ENCODE measurements at regions not wholly inside any gene's neighbourhood (a gene's known extent, or its start where the extent isn't known, plus 50 kb on each side); places are given as distances from the start of the nearest gene placed in this dataset.

DNA sequence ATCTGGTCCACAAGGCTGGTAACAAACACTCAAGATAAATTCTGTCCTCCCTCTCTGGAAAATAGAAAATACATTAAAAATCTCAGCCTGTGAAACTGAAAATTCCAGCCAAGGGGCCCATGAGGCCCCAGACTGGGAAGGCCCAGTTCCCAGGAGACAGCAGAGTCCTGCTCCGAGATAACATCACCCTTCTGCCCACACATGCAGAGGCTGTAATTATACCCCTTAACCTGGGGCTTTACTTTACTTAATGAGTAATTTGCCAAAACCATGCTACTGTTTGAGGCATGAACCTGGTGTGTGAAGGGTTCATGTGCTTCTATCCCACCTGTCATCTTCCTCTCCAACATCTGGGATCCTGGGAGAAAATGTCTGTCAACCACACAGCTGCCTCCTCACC lies 398.9 kb upstream of the SULF2 start:
- TF ChIP-seq, protein P1, sequence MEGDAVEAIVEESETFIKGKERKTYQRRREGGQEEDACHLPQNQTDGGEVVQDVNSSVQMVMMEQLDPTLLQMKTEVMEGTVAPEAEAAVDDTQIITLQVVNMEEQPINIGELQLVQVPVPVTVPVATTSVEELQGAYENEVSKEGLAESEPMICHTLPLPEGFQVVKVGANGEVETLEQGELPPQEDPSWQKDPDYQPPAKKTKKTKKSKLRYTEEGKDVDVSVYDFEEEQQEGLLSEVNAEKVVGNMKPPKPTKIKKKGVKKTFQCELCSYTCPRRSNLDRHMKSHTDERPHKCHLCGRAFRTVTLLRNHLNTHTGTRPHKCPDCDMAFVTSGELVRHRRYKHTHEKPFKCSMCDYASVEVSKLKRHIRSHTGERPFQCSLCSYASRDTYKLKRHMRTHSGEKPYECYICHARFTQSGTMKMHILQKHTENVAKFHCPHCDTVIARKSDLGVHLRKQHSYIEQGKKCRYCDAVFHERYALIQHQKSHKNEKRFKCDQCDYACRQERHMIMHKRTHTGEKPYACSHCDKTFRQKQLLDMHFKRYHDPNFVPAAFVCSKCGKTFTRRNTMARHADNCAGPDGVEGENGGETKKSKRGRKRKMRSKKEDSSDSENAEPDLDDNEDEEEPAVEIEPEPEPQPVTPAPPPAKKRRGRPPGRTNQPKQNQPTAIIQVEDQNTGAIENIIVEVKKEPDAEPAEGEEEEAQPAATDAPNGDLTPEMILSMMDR (IDR thresholded peaks at IDR 0.05; ENCODE audit: low read depth, low read length) = no peak
- TF ChIP-seq MYC (IDR thresholded peaks at IDR 0.05; ENCODE audit: low read depth, low read length) = no peak
- TF ChIP-seq POLR2A (IDR thresholded peaks at IDR 0.05; ENCODE audit: extremely low read depth, insufficient read length) = no peak
- TF ChIP-seq, protein P2, sequence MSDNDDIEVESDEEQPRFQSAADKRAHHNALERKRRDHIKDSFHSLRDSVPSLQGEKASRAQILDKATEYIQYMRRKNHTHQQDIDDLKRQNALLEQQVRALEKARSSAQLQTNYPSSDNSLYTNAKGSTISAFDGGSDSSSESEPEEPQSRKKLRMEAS (IDR thresholded peaks at IDR 0.05; ENCODE audit: low read depth, low read length) = no peak
- H3K4me3 ChIP-seq (ENCODE audit: low read depth, low read length) = no peak overlapping the region
- no peak for DNase-seq (ENCODE audit: low read depth)

DNA sequence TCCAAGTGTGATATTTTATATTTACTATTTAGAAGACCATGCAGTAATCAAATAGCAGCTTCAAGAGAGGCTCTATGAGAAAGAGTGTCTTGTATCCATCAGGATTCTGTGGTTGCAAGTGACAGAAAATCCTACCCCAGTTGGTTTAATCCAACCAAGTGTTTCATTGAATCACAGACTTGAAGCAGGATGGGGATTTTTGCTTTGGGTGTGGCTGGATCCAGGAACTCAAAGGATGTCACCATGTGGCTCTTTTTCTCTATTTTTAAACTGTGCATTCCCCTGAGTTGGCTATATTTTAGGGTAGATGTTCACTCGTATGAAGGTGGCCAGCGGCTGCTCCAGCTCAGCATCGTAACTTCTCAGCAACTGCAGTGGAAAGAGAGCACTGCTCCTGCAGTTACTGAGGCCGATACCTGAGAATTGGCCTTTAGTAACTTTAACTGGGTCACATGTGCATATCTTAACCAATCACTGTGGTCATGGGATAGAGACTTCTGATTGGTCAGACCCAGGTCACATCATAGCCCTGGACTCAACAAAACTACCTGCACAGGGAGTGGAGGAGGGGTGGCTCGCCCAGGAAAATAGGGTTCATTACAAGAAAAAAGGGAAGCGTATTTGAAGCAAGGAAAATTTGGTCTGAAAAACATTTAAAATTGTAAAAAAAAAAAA lies 396.1 kb upstream of the SULF2 start:
- TF ChIP-seq MYC (IDR thresholded peaks at IDR 0.05; ENCODE audit: low read depth, low read length) (no peak), POLR2A (IDR thresholded peaks at IDR 0.05; ENCODE audit: extremely low read depth, insufficient read length) (no peak)
- TF ChIP-seq, protein P2 (IDR thresholded peaks at IDR 0.05; ENCODE audit: low read depth, low read length) = no peak
- TF ChIP-seq, protein P1 (IDR thresholded peaks at IDR 0.05; ENCODE audit: low read depth, low read length) = no peak
- DNase-seq (ENCODE audit: low read depth) = no peak

DNA sequence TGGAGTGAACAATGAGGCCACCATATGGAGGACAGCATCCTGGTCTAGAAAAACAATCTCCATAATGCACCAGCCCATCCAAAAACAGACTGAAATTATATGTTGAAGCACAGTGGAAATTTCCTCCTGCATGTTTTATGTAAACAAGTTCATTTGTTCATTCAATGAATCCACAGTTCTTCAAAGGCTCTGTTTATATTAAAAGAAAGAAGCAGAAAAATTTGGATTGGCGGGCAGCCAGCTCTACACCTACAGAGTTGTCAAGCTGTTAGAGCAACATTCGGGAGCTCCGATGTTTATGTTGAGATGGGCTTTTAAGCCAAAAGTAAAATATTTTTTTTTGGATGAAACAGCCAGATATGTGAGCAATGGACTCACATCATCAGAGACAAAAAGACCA lies 395.3 kb upstream of the SULF2 start:
- DNase-seq (ENCODE audit: low read depth) = no peak
- H3K4me3 ChIP-seq (ENCODE audit: low read depth, low read length) = no peak overlapping the region
- TF ChIP-seq MYC (IDR thresholded peaks at IDR 0.05; ENCODE audit: low read depth, low read length) (no peak), POLR2A (IDR thresholded peaks at IDR 0.05; ENCODE audit: extremely low read depth, insufficient read length) (no peak)
- TF ChIP-seq, protein P1 (IDR thresholded peaks at IDR 0.05; ENCODE audit: low read depth, low read length) = no peak
- TF ChIP-seq, protein P2 (IDR thresholded peaks at IDR 0.05; ENCODE audit: low read depth, low read length) = no peak

More for the DNA sequence above, 396.1 kb upstream of the SULF2 start:
- no peak overlapping the region for H3K4me3 ChIP-seq (ENCODE audit: low read depth, low read length)

DNA sequence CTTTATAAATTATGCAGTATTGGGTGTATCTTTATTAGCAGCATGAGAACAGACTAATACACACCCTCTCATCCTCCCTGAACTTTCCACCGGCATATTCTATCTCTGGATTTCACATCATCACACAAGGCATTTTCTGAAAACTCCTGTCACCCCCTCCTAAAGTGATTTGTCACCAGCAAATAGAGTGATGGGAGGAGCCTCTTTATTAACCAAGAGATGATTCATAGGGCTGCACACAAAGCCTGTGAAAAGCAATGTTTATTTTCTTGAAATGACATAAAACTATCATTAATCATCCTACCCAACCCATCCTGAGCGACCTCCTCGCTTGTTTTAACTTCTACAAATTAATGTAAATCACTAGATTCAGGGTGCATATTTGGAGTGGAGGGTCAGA lies 394.7 kb upstream of the SULF2 start:
- no peak for DNase-seq (ENCODE audit: low read depth)

DNA sequence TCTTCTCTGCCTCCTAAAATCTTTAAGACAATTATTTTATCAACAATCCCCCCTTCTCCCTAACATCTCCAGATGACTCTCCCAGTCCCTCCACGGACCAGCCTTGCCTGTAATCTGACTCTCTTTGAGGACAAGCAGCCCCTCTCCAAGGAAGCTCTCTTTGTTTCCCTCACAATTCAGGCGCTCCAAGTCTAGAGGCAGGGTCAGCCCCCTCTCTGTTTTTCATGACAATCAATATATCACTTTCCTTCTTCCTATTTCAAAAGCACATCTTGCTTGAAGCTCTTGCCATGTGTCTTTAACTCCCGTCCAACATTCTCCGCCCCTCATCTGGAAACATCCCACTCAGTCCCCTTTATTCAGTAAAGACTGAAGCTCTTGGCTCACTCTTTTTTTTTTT lies 393.4 kb upstream of the SULF2 start:
- TF ChIP-seq MYC (IDR thresholded peaks at IDR 0.05; ENCODE audit: low read depth, low read length) (no peak), POLR2A (IDR thresholded peaks at IDR 0.05; ENCODE audit: extremely low read depth, insufficient read length) (no peak)
- TF ChIP-seq, protein P1 (IDR thresholded peaks at IDR 0.05; ENCODE audit: low read depth, low read length) = no peak
- TF ChIP-seq, protein P2 (IDR thresholded peaks at IDR 0.05; ENCODE audit: low read depth, low read length) = no peak
- DNase-seq (ENCODE audit: low read depth) = no peak

More for the DNA sequence above, 394.7 kb upstream of the SULF2 start:
- TF ChIP-seq POLR2A (IDR thresholded peaks at IDR 0.05; ENCODE audit: extremely low read depth, insufficient read length) (no peak), MYC (IDR thresholded peaks at IDR 0.05; ENCODE audit: low read depth, low read length) (no peak)
- TF ChIP-seq, protein P2 (IDR thresholded peaks at IDR 0.05; ENCODE audit: low read depth, low read length) = no peak
- TF ChIP-seq, protein P1 (IDR thresholded peaks at IDR 0.05; ENCODE audit: low read depth, low read length) = no peak
- H3K4me3 ChIP-seq (ENCODE audit: low read depth, low read length) = no peak overlapping the region

More for the DNA sequence above, 393.4 kb upstream of the SULF2 start:
- H3K4me3 ChIP-seq (ENCODE audit: low read depth, low read length) = no peak overlapping the region
